Nephron (organoid): ENCODE measurements at regions not wholly inside any gene's neighbourhood (a gene's known extent, or its start where the extent isn't known, plus 50 kb on each side); places are given as distances from the start of the nearest gene placed in this dataset.
"Not testable (repeated sequence)": the region's sequence is repeated elsewhere in the genome, so short reads cannot be mapped to it uniquely, and the experiment has no call there.

Source experiments
- H3K27ac Mint-ChIP-seq, 3 experiments: 2 replicates each; pipeline ENCODE4 v1.8.0; 2020; ENCODE audit warnings: mixed read lengths in 3 of 3, mild to moderate bottlenecking in 2 of 3, moderate library complexity in 1 of 3
- H3K27me3 Mint-ChIP-seq: 2 replicates; pipeline ENCODE4 v1.8.0; 2021; ENCODE audit warnings: low read depth, mild to moderate bottlenecking, moderate library complexity, mixed read lengths
- H3K36me3 Mint-ChIP-seq: 2 replicates; pipeline ENCODE4 v1.8.0; 2020; ENCODE audit warnings: low read depth, mixed read lengths
- H3K4me1 Mint-ChIP-seq: 2 replicates; pipeline ENCODE4 v1.8.0; 2020; ENCODE audit warnings: mixed read lengths
- H3K4me3 Mint-ChIP-seq, 3 experiments: 2 replicates each; pipeline ENCODE4 v1.8.0; 2020; ENCODE audit warnings: mild to moderate bottlenecking in 3 of 3, mixed read lengths in 3 of 3, moderate library complexity in 2 of 3
- H3K9me3 Mint-ChIP-seq: 2 replicates; pipeline ENCODE4 v1.8.0; 2020; ENCODE audit warnings: mixed read lengths
- TF ChIP-seq, protein P1 (sequence below), 3 experiments: fragments of 200-600 bp; sonication (generic); IDR thresholded peaks; one replicate each; pipeline ENCODE4 v1.5.0; 2021; ENCODE audit warnings: antibody characterized with exemption in 3 of 3; ENCODE audit not compliant: unreplicated experiment in 3 of 3

GRCh38 chr4:129994715-129995114 lies 898.8 kb downstream of the C4orf33 start:
- Mint-ChIP-seq H3K27ac (no peak overlapping the region), H3K27me3 (no peaks in the 10 kb centered on the region), H3K9me3 (peaks cover 6% of the 10 kb centered on the region), H3K4me1 (no peaks in the 10 kb centered on the region), H3K36me3 (no peaks in the 10 kb centered on the region), H3K4me3 (no peak overlapping the region)
- TF ChIP-seq, protein P1, sequence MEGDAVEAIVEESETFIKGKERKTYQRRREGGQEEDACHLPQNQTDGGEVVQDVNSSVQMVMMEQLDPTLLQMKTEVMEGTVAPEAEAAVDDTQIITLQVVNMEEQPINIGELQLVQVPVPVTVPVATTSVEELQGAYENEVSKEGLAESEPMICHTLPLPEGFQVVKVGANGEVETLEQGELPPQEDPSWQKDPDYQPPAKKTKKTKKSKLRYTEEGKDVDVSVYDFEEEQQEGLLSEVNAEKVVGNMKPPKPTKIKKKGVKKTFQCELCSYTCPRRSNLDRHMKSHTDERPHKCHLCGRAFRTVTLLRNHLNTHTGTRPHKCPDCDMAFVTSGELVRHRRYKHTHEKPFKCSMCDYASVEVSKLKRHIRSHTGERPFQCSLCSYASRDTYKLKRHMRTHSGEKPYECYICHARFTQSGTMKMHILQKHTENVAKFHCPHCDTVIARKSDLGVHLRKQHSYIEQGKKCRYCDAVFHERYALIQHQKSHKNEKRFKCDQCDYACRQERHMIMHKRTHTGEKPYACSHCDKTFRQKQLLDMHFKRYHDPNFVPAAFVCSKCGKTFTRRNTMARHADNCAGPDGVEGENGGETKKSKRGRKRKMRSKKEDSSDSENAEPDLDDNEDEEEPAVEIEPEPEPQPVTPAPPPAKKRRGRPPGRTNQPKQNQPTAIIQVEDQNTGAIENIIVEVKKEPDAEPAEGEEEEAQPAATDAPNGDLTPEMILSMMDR (IDR thresholded peaks at IDR 0.05; ENCODE audit: unreplicated experiment in 3 of 3): no peak

DNA sequence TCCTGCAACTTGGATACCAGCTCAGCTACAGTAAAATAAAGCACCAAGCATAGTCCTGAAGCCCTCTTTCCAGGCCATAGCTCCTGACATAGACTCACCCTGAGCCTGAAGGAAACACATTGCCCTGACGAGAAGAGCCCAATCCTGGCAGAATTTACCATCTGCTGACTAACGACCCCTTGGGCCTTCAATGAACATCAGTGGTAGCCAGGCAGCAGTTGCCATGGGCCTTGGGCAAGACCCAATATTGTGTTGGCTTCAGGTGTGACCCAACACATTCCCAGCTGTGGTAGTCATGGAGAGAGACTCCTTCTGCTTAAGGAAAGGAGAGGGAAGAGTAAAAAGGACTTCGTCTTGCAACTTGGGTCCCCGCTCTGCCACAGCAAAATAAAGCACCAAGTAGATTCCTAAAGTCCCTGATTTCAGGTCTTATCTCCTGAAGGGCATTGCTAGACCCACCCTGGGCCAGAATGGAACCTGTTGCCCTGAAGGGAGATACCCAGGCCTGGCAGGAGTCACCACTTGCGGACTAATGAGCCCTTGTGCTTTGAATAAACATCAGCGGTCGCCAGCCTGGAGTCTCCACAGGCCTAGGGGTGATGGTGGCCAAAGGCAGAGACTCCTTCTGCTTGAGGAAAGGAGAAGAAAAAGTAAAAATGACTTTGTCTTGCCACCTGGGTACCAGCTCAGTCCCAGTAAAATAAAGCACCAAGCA lies 902.6 kb downstream of the C4orf33 start:
- Mint-ChIP-seq H3K27ac (no peak overlapping the region), H3K9me3 (peaks cover 10% of the 10 kb centered on the region), H3K36me3 (no peaks in the 10 kb centered on the region), H3K27me3 (no peaks in the 10 kb centered on the region), H3K4me3 (no peak overlapping the region), H3K4me1 (no peaks in the 10 kb centered on the region)
- TF ChIP-seq, protein P1 (IDR thresholded peaks at IDR 0.05; ENCODE audit: unreplicated experiment in 3 of 3): no peak

DNA sequence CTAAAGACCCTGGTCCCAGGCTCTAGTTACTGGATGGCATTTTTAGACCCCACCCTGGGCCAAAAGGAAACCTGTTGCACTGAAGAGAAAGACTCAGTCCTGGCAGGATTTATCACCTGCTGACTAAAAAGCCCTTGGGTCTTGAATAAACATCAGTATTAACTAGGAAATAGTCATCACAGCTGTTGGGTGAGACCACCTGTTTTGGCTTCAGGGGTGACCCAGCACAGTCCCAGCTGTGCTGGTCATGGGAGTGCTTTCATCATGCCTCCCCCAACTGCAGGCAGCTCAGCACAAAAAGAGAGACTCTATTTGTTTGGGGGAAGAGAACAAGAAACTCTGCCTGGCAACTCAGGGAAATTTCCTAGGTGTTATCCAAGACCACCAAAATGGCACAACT lies 903.2 kb downstream of the C4orf33 start:
- no peaks in the 10 kb centered on the region for H3K36me3 Mint-ChIP-seq
- H3K4me1 Mint-ChIP-seq: no peaks in the 10 kb centered on the region
- no peaks in the 10 kb centered on the region for H3K27me3 Mint-ChIP-seq
- no peak overlapping the region for H3K4me3 Mint-ChIP-seq
- TF ChIP-seq, protein P1 (IDR thresholded peaks at IDR 0.05; ENCODE audit: unreplicated experiment in 3 of 3): no peak
- H3K9me3 Mint-ChIP-seq: peaks cover 10% of the 10 kb centered on the region
- no peak overlapping the region for H3K27ac Mint-ChIP-seq

DNA sequence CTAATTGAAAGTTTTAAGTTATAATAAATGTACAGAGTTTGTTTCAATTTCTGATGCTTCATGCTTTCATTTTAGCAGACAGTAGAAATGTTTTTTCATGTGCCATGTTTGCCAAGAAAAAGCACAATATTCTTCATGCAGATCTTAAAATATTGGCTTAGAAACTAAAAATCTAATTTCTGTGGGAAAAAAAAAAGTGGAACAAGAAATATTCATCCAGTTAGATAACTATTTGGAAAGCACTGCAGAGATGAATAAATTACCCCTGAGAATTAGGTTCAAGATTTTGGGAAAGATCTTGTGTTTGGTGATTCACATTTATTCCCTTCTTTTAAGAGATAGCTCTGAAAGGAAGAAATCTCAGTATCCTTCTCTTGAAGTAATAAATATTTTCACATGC lies 912.5 kb downstream of the C4orf33 start:
- Mint-ChIP-seq H3K4me1 (no peaks in the 10 kb centered on the region), H3K36me3 (no peaks in the 10 kb centered on the region), H3K27me3 (no peaks in the 10 kb centered on the region), H3K4me3 (no peak overlapping the region), H3K9me3 (no peaks in the 10 kb centered on the region), H3K27ac (no peak overlapping the region)
- TF ChIP-seq, protein P1 (IDR thresholded peaks at IDR 0.05; ENCODE audit: unreplicated experiment in 3 of 3): no peak

GRCh38 chr4:130012806-130013205 lies 916.9 kb downstream of the C4orf33 start:
- H3K27ac Mint-ChIP-seq, H3K36me3 Mint-ChIP-seq, H3K4me3 Mint-ChIP-seq, H3K27me3 Mint-ChIP-seq, H3K9me3 Mint-ChIP-seq, H3K4me1 Mint-ChIP-seq: not testable (repeated sequence)

DNA sequence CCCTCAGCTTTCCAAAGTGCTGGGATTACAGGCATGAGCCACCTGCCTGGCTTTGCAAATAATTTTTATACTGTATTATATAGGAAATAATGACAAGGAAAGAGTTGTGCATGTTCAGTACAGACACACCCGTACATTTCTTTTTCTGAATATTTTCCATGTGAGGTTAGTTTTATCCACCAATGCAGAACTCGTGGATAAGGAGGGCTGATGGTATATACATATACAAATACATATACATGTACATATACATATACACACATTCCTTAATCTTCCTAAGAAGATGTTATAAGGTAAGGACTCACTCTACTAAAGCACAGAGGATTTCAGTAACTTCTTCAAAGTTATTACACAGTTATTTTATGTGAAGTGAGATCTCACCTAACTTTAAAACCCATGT lies 925.8 kb downstream of the C4orf33 start:
- no peaks in the 10 kb centered on the region for H3K4me1 Mint-ChIP-seq
- H3K4me3 Mint-ChIP-seq: no peak overlapping the region
- no peak overlapping the region for H3K27ac Mint-ChIP-seq
- no peaks in the 10 kb centered on the region for H3K36me3 Mint-ChIP-seq
- TF ChIP-seq, protein P1 (IDR thresholded peaks at IDR 0.05; ENCODE audit: unreplicated experiment in 3 of 3): no peak
- no peaks in the 10 kb centered on the region for H3K27me3 Mint-ChIP-seq
- H3K9me3 Mint-ChIP-seq: peaks cover 3% of the 10 kb centered on the region
